Fibroblast of mammary gland (primary cell): ENCODE measurements at regions not wholly inside any gene's neighbourhood (a gene's known extent, or its start where the extent isn't known, plus 50 kb on each side); places are given as distances from the start of the nearest gene placed in this dataset.

ENCODE experiments used
- DNase-seq: peaks from one replicate; pipeline ENCODE4 v3.0.0-alpha.2; 2010; ENCODE audit warnings: low read depth
- H3K4me3 ChIP-seq: 2 replicates; pipeline ENCODE4 v1.5.1; 2011; ENCODE audit warnings: low read depth, mild to moderate bottlenecking, low read length, moderate library complexity; ENCODE audit not compliant: control insufficient read depth
- TF ChIP-seq, protein P1 (sequence below): conservative IDR thresholded peaks from 2 replicates; pipeline ENCODE4 v1.5.1; 2011; ENCODE audit warnings: low read depth, low read length, inconsistent platforms; ENCODE audit not compliant: control insufficient read depth, insufficient read depth

DNA sequence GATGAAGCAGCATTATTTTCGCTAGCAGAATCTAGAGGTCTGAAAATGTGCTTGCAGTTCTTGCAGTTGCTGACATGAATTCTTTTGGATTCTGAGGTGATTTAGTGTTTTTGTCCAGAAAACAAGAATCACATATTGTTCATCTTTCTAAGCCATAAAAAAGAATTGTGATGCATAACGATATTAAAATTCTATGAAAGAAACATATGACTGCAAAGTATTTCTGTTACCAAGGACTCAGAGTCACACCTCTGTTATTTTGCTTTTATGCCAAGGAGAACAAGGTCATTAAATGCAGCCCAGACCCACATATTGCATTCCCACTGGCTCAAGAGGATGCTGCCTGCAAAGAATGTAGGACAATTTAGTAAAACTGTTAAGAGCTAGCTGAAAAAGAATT lies 299.8 kb upstream of the GPR149 start:
- TF ChIP-seq, protein P1, sequence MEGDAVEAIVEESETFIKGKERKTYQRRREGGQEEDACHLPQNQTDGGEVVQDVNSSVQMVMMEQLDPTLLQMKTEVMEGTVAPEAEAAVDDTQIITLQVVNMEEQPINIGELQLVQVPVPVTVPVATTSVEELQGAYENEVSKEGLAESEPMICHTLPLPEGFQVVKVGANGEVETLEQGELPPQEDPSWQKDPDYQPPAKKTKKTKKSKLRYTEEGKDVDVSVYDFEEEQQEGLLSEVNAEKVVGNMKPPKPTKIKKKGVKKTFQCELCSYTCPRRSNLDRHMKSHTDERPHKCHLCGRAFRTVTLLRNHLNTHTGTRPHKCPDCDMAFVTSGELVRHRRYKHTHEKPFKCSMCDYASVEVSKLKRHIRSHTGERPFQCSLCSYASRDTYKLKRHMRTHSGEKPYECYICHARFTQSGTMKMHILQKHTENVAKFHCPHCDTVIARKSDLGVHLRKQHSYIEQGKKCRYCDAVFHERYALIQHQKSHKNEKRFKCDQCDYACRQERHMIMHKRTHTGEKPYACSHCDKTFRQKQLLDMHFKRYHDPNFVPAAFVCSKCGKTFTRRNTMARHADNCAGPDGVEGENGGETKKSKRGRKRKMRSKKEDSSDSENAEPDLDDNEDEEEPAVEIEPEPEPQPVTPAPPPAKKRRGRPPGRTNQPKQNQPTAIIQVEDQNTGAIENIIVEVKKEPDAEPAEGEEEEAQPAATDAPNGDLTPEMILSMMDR, result no peak
- no peak overlapping the region for H3K4me3 ChIP-seq
- DNase-seq, result no peak

DNA sequence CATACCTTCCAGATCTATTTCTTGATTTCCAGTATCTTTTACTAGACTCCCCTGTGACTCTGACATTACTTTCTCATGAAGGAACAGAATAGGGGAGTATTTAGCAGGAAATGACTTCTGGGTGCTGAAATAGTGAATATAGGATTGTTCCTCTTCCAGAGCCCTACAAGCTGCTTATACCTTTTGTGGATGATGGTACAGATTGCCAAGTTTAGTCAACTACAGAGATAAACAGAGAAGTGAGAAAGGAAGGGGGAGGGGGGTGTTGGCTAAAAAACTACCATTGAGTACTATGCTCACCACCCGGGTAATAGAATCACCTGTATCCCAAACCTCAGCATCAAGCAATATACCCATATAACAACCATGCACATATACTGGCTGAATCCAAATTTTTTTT lies 298.3 kb upstream of the GPR149 start:
- TF ChIP-seq, protein P1, result no peak
- no peak for DNase-seq
- H3K4me3 ChIP-seq, result no peak overlapping the region

DNA sequence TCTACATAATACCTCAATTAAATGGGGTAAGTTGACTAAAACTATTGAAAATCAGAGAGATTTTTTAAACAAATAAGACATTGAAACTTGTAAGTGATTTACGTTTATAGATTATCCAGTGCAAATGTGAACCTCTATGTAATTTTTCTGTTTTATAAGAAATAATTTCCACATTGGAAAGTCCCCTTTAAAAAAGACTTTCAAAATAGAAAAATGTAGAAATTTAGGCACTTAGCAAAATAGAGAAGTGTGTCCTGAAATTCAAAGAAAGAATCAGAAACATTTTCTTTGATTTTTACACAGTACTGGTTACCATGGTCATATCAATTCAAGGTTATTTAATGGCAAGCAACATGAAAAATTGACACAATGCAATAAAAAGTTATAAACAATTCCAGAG lies 290.9 kb upstream of the GPR149 start:
- no peak overlapping the region for H3K4me3 ChIP-seq
- TF ChIP-seq, protein P1, result no peak
- DNase-seq, result no peak

DNA sequence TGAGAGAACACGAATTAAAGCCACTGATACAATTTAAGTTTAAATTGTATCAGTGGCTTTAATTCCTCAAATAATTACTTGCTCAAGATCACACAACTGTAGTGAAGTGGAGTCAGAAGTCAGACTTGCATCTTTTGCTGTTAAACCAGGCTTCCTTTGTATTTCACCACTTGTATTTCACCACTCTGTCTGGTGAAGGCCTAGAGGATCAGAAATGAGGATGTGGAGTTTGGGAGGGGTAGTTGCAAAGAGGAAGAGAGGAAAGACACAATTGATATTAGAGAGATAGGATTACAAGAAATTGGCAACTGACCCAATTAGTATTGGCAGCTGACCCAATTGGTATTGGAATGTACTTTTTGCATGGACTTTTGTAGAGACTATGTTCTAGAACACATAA lies 288.1 kb upstream of the GPR149 start:
- DNase-seq, result no peak

DNA sequence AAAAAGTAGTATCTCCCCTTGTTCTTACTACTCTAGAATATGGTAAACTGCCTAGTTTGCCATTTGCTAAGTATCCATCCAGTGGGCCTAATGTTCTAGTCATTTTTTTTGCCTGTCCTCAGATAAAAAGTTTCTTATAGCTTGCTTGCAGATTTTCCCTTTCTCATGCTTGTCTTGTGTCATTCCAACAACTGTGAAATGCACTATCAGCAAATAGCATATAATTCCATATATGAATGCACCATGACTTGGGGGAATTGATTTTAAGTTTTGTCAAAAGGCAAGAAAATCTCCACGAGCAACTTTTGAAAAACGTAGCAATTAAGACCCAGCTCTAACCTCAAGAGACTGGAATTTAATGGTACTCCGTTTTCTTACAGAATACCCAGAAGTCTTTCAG lies 286.2 kb upstream of the GPR149 start:
- DNase-seq, result no peak
- TF ChIP-seq, protein P1, result no peak
- H3K4me3 ChIP-seq, result no peak overlapping the region

More for the DNA sequence above, 288.1 kb upstream of the GPR149 start:
- H3K4me3 ChIP-seq, result no peak overlapping the region
- TF ChIP-seq, protein P1, result no peak

DNA sequence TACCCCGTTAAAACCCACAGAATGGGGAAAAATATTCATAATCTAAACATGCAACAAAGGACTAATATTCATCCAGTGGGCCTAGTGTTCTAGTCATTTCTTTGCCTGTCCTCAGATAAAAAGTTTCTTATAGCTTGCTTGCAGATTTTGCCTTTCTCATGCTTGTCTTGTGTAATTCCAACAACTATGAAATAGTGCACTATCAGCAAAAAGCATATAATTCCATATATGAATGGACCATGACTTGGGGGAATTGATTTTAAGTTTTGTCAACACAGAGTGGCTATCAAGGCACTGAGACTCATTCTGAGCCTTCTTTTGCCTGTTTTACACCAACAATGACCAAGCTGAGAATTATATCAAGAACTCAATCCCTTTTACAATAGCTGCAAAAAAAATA lies 278.6 kb upstream of the GPR149 start:
- no peak for DNase-seq
- no peak overlapping the region for H3K4me3 ChIP-seq
- TF ChIP-seq, protein P1, result no peak

DNA sequence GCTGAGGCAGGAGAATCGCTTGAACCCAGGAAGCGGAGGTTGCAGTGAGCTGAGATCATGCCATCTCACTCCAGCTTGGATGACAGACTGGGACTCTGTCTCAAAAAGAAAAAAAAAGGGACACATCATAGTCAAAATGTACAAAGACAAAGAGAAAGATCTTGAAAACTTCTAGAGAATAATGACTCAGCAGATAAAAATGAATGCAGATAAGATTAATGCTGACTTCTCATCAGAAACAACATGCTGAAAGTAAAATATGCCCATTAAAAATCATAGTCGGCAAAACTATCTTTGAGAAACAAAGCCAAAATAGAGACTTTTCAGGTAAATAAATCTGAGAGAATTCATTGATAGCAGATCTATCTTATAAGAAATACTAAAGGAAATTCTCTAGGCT lies 271.1 kb upstream of the GPR149 start:
- H3K4me3 ChIP-seq, result no peak overlapping the region
- DNase-seq, result no peak
- TF ChIP-seq, protein P1, result no peak
